Loucy (cell line): ENCODE measurements at regions not wholly inside any gene's neighbourhood (a gene's known extent, or its start where the extent isn't known, plus 50 kb on each side); places are given as distances from the start of the nearest gene placed in this dataset.

ENCODE experiments used
- H2AFZ ChIP-seq: fragments of 200-600 bp; sonication (generic); 2 replicates; pipeline ENCODE4 v1.6.0; 2016; ENCODE audit warnings: antibody characterized with exemption, mild to moderate bottlenecking, low read length, moderate library complexity
- H3F3A ChIP-seq: fragments of 200-600 bp; 2 replicates; pipeline ENCODE4 v1.6.0; 2016; ENCODE audit warnings: antibody characterized with exemption, low read depth, mild to moderate bottlenecking
- H3K27me3 ChIP-seq: fragments of 200-600 bp; sonication (generic); 2 replicates; pipeline ENCODE4 v1.6.1; 2014; ENCODE audit warnings: low read length, mild to moderate bottlenecking; ENCODE audit not compliant: insufficient read depth, poor library complexity, severe bottlenecking
- H3K36me3 ChIP-seq: fragments of 200-600 bp; sonication (generic); 2 replicates; pipeline ENCODE4 v1.6.1; 2016; ENCODE audit warnings: low read length; ENCODE audit not compliant: insufficient read depth
- H3K4me1 ChIP-seq: fragments of 200-600 bp; sonication (generic); 2 replicates; pipeline ENCODE4 v1.5.1; 2014; ENCODE audit warnings: low read length, mild to moderate bottlenecking; ENCODE audit not compliant: insufficient read depth, poor library complexity, severe bottlenecking
- H3K4me2 ChIP-seq: fragments of 200-600 bp; sonication (generic); 2 replicates; pipeline ENCODE4 v1.6.0; 2014; ENCODE audit warnings: antibody characterized with exemption, low read length, low read depth, mild to moderate bottlenecking; ENCODE audit not compliant: poor library complexity, severe bottlenecking
- H3K4me3 ChIP-seq: fragments of 200-600 bp; sonication (generic); 2 replicates; pipeline ENCODE4 v1.5.1; 2014; ENCODE audit warnings: low read length, mild to moderate bottlenecking, mixed read lengths; ENCODE audit not compliant: poor library complexity, severe bottlenecking
- H3K79me2 ChIP-seq: fragments of 200-600 bp; sonication (generic); 2 replicates; pipeline ENCODE4 v1.6.1; 2014; ENCODE audit warnings: low read length; ENCODE audit not compliant: insufficient read depth
- H3K9ac ChIP-seq: fragments of 200-600 bp; sonication (generic); 2 replicates; pipeline ENCODE4 v1.6.0; 2014; ENCODE audit warnings: mild to moderate bottlenecking, low read depth, low read length, moderate library complexity; ENCODE audit not compliant: poor library complexity, severe bottlenecking
- H3K9me2 ChIP-seq: fragments of 200-600 bp; sonication (generic); replicated peaks from 2 replicates; pipeline ENCODE4 v1.6.1; 2016; ENCODE audit warnings: low read depth, low read length, mixed read lengths
- H3K9me3 ChIP-seq: fragments of 200-600 bp; sonication (generic); 2 replicates; pipeline ENCODE4 v1.6.1; 2014; ENCODE audit warnings: mild to moderate bottlenecking, antibody characterized with exemption, low read length, low read depth; ENCODE audit not compliant: insufficient read depth
- H4K20me1 ChIP-seq: fragments of 200-600 bp; sonication (generic); 2 replicates; pipeline ENCODE4 v1.6.0; 2014; ENCODE audit warnings: antibody characterized with exemption, low read length, mild to moderate bottlenecking; ENCODE audit not compliant: insufficient read depth, poor library complexity, severe bottlenecking
- CTCF ChIP-seq: fragments of 200-600 bp; sonication (generic); conservative IDR thresholded peaks from 2 replicates; pipeline ENCODE4 v1.5.1; 2014; ENCODE audit warnings: mild to moderate bottlenecking, antibody characterized with exemption, low read length
- EZH2phosphoT487 ChIP-seq: fragments of 200-600 bp; IDR thresholded peaks from 2 replicates; pipeline ENCODE4 v1.6.1; 2018; ENCODE audit warnings: antibody characterized with exemption, mild to moderate bottlenecking, moderate library complexity, borderline replicate concordance

- no peak overlapping the region for H3K4me2 ChIP-seq
- H3K9me2 ChIP-seq, result 0 out of 2 replicates have a peak, but pooled peaks cover 3% of the 10 kb centered on the region
- H3K9me3 ChIP-seq, result no peaks in the 10 kb centered on the region
- H3K9ac ChIP-seq, result no peak overlapping the region
- no peaks in the 10 kb centered on the region for H3F3A ChIP-seq
- H2AFZ ChIP-seq, result peak overlapping the region; percentile 21; the same call in 1 of the 2 replicates
- H3K36me3 ChIP-seq, result no peaks in the 10 kb centered on the region
- no peaks in the 10 kb centered on the region for H3K27me3 ChIP-seq
- no peaks in the 10 kb centered on the region for H4K20me1 ChIP-seq
- no peaks in the 10 kb centered on the region for H3K79me2 ChIP-seq
- peaks cover 12% of the 10 kb centered on the region for H3K4me1 ChIP-seq
- H3K4me3 ChIP-seq, result no peak overlapping the region
- TF ChIP-seq CTCF, result no peak
- TF ChIP-seq EZH2phosphoT487, result no peak
Observed at GRCh38 chr1:82463951-82464350, 663.2 kb downstream of the ADGRL2 start.

- H3F3A ChIP-seq, result no peaks in the 10 kb centered on the region
- H2AFZ ChIP-seq, result no peak overlapping the region
- H3K9me2 ChIP-seq, result 0 out of 2 replicates have a peak, but pooled peaks cover 3% of the 10 kb centered on the region
Observed at GRCh38 chr1:82462366-82462765, 661.6 kb downstream of the ADGRL2 start.

GRCh38 chr1:82455342-82455741, 654.6 kb downstream of the ADGRL2 start:
- Histone ChIP-seq H3K4me3 (peak overlapping the region; percentile 56), H3K4me2 (peak overlapping the region; percentile 83), H4K20me1 (no peaks in the 10 kb centered on the region), H3K9ac (peak overlapping the region; percentile 38), H3K9me2 (no peaks in the 10 kb centered on the region), H3K9me3 (no peaks in the 10 kb centered on the region; the same call in 1 of the 2 replicates), H3K27me3 (no peaks in the 10 kb centered on the region), H3K4me1 (peaks cover 24% of the 10 kb centered on the region), H3K79me2 (no peaks in the 10 kb centered on the region), H3F3A (no peaks in the 10 kb centered on the region), H3K36me3 (no peaks in the 10 kb centered on the region), H2AFZ (peak overlapping the region; percentile 59)
- TF ChIP-seq CTCF (no peak), EZH2phosphoT487 (no peak)

More at GRCh38 chr1:82462366-82462765, 661.6 kb downstream of the ADGRL2 start:
- H3K4me3 ChIP-seq, result no peak overlapping the region
- no peak overlapping the region for H3K9ac ChIP-seq
- no peaks in the 10 kb centered on the region for H4K20me1 ChIP-seq
- no peaks in the 10 kb centered on the region for H3K36me3 ChIP-seq
- TF ChIP-seq EZH2phosphoT487, result no peak
- no peak for TF ChIP-seq CTCF
- peaks cover 12% of the 10 kb centered on the region for H3K4me1 ChIP-seq
- no peaks in the 10 kb centered on the region for H3K79me2 ChIP-seq
- no peaks in the 10 kb centered on the region for H3K9me3 ChIP-seq
- no peaks in the 10 kb centered on the region for H3K27me3 ChIP-seq
- H3K4me2 ChIP-seq, result no peak overlapping the region
